Stomach smooth muscle (tissue), 2 donors: ENCODE measurements at regions not wholly inside any gene's neighbourhood (a gene's known extent, or its start where the extent isn't known, plus 50 kb on each side); places are given as distances from the start of the nearest gene placed in this dataset.
"Not testable (repeated sequence)": the region's sequence is repeated elsewhere in the genome, so short reads cannot be mapped to it uniquely, and the experiment has no call there.

Experiments used
- H3K27ac ChIP-seq: one replicate; pipeline ENCODE4 v1.7.0; 2013; ENCODE audit warnings: mild to moderate bottlenecking, low read length, inconsistent platforms
- H3K27me3 ChIP-seq, 2 donors: one replicate each; pipeline ENCODE4 v1.7.0; 2013; ENCODE audit warnings: low read length in 2 of 2; ENCODE audit not compliant: insufficient read depth in 2 of 2, control insufficient read depth in 1 of 2
- H3K36me3 ChIP-seq, 2 donors: one replicate each; pipeline ENCODE4 v1.7.0; 2013; ENCODE audit warnings: low read length in 2 of 2; ENCODE audit not compliant: control insufficient read depth in 2 of 2, insufficient read depth in 2 of 2
- H3K4me1 ChIP-seq: one replicate; pipeline ENCODE4 v1.7.0; 2013; ENCODE audit warnings: low read length; ENCODE audit not compliant: control insufficient read depth, insufficient read depth
- H3K4me3 ChIP-seq, 2 donors: one replicate each; pipeline ENCODE4 v1.7.0; 2013; ENCODE audit warnings: low read length in 2 of 2
- H3K9ac ChIP-seq, 2 donors: one replicate each; pipeline ENCODE4 v1.7.0; 2013; ENCODE audit warnings: low read length in 2 of 2, mild to moderate bottlenecking in 1 of 2
- H3K9me3 ChIP-seq, 2 donors: one replicate each; pipeline ENCODE4 v1.7.0; 2013; ENCODE audit warnings: low read length in 2 of 2; ENCODE audit not compliant: control insufficient read depth in 2 of 2
- donor health status: healthy.
- donor health status: Pancreatic carcinoma.

DNA sequence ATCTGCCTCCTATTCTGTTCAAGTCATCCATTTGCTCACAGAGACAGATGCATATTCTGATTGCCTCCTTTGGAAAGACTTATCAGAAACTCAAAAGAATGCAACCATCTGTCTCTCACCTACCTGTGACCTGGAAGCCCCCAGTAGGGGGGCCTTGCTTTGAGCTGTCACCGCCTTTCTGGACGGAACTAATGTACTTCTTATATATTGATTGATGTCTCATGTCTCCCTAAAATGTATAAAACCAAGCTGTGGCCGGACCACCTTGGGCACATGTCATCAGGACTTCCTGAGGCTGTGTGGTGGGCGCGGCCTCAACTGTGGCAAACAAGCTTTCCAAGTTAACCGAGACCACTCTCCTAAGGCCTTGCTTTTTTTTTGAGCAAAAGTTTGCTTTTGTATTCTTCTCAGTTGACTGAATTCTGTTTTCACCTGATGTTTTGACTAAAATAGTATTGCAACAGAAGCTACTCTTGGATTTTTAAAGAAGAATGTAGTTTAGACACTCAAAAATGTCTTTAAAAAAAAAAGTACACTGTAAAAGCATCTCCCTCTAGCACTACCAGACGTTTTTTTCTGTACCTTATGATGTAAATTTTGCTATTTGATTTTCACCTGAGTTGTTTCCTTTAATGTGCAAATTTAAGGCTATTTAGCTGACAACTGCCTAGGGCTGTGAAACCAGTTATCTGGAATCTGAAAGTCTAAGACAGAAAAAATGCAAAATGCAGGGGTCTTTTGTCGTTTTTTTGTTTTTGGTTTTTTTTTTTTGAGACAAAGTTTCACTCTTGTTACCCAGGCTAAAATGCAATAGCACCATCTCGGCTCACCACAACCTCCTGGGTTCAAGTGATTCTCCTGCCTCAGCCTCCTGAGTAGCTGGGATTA is 298.8 kb upstream of the SGCG start:
- H3K9me3 ChIP-seq, H3K9ac ChIP-seq, H3K36me3 ChIP-seq, H3K27me3 ChIP-seq, H3K4me1 ChIP-seq, H3K27ac ChIP-seq, H3K4me3 ChIP-seq: not testable (repeated sequence)

DNA sequence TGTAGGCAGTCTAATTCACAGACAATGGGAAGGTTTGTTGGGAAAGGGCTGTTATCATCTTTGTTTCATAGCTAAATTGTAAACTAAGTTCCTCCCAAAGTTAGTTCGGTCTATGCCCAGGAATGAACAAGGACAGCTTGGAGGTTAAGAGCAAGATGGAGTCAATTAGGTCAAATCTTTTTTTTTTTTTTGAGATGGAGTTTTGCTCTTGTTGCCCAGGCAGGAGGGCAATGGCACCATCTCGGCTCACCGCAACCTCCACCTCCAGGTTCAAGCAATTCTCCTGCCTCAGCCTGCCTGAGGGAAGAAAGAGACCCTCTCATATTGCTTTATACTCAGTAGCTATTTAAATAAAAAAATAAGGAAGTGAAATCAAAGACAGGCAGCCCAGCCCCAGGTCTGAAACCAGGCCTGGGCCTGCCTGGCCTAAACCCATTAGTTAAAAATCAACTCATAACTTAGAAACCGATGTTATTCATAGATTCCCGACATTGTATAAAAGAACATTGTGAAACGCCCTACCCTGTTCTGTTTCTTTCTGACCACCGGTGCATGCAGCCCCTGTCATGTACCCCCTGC is 297.4 kb upstream of the SGCG start:
- no peak overlapping the region for H3K4me3 ChIP-seq
- H3K27me3 ChIP-seq = no peaks in the 10 kb centered on the region
- H3K27ac ChIP-seq = no peak overlapping the region
- H3K9ac ChIP-seq = no peak overlapping the region
- H3K9me3 ChIP-seq = no peaks in the 10 kb centered on the region
- H3K4me1 ChIP-seq = no peaks in the 10 kb centered on the region
- no peaks in the 10 kb centered on the region for H3K36me3 ChIP-seq

DNA sequence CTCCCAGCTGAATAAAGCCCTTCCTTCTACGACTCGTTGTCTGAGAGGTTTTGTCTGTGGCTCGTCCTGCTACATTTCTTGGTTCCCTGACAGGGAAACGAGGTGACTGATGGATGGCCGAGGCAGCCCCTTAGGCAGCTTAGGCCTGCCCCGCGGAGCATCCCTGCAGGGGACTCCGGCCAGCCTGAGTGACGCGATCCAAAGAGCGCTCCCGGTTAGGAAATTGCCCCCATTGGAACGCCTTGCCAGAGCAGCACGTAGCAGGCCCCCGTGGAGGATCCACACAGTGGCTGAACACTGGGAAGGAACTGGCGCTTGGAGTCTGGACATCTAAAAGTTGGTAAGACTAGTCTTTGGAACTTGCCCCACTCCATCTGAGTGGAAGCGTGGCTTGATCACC is 296.8 kb upstream of the SGCG start:
- no peak overlapping the region for H3K4me3 ChIP-seq
- no peaks in the 10 kb centered on the region for H3K9me3 ChIP-seq
- no peak overlapping the region for H3K27ac ChIP-seq
- no peaks in the 10 kb centered on the region for H3K27me3 ChIP-seq
- no peak overlapping the region for H3K9ac ChIP-seq
- H3K4me1 ChIP-seq = no peaks in the 10 kb centered on the region
- no peaks in the 10 kb centered on the region for H3K36me3 ChIP-seq

DNA sequence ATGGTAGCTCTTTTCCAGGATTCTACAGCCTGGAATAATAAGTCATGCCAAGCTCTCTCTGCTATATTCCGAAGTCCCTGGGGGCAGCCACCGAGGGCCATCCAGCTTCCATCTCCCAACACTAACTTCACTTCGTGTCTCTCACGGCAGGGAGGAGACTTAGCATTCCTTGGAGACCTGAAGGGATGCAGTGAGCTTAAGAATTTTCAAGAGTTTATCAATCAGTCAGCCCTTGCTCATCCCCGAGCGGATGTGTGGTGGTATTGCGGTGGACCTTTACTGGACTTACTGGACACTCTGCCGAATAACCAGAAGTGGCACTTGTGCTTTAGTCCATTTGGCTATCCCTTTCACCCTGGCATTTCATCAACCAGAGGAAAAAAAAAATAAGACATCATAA is 294.7 kb upstream of the SGCG start:
- H3K27me3 ChIP-seq, H3K4me1 ChIP-seq, H3K36me3 ChIP-seq, H3K9me3 ChIP-seq, H3K4me3 ChIP-seq, H3K27ac ChIP-seq, H3K9ac ChIP-seq: not testable (repeated sequence)

DNA sequence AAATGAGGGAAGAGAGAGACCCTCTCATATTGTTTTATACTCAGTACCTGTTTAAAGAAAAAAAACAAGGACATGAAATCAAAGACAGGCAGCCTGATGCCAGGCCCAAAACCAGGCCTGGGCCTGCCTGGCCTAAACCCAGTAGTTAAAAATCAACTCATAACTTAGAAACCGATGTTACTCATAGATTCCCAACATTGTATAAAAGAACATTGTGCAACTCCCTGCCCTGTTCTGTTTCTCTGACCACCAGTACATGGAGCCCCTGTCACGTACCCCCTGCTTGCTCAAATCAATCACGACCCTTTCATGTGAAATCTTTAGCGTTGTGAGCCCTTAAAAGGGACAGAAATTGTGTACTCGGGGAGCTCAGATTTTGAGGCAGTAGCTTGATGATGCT is 291.4 kb upstream of the SGCG start:
- H3K9me3 ChIP-seq, H3K36me3 ChIP-seq, H3K4me3 ChIP-seq, H3K27ac ChIP-seq, H3K27me3 ChIP-seq, H3K4me1 ChIP-seq, H3K9ac ChIP-seq: not testable (repeated sequence)

DNA sequence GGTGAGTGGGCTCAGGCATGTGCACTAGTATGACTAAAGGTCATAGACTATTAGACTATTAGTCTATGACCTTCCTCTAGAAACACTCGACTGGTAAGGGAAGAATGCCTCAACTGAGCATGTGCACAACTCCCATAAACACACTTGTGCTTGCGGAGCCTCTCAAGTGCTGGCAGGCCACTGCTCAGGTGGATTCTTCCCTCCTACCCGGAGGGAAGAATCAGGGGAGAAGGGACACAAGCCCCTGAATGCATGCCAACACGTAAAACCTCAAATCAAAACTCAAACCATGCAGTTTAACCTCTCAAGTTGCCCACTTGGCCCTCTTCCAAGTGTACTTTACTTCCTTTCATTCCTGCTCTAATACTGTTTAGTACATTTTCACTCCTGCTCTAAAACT is 287.6 kb upstream of the SGCG start:
- Histone ChIP-seq H3K9ac (no peak overlapping the region), H3K4me1 (no peaks in the 10 kb centered on the region), H3K27ac (no peak overlapping the region), H3K27me3 (no peaks in the 10 kb centered on the region), H3K36me3 (no peaks in the 10 kb centered on the region), H3K9me3 (no peaks in the 10 kb centered on the region), H3K4me3 (no peak overlapping the region)

DNA sequence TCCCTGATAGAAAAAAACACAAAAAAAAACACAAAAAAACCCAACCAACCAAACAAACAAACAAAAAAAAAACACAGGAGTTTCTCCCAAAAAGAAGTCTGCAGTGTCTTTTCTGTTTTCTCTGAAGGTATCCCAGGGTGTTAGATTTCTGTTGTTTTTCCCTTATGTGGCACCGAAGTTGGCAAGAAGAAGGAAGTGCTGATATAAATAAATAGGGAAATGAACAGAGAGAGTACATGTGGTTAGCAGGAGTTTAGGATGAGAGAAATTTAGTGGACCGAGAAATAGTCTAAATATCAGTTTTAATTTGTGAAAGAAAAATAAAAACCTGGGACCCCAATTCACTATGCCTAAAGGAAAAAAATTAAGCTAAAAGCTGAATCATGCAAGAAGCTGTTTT is 287.0 kb upstream of the SGCG start:
- H3K27ac ChIP-seq = no peak overlapping the region
- H3K9ac ChIP-seq = no peak overlapping the region
- no peak overlapping the region for H3K4me3 ChIP-seq
- no peaks in the 10 kb centered on the region for H3K9me3 ChIP-seq
- no peaks in the 10 kb centered on the region for H3K27me3 ChIP-seq
- H3K4me1 ChIP-seq = no peaks in the 10 kb centered on the region
- no peaks in the 10 kb centered on the region for H3K36me3 ChIP-seq

DNA sequence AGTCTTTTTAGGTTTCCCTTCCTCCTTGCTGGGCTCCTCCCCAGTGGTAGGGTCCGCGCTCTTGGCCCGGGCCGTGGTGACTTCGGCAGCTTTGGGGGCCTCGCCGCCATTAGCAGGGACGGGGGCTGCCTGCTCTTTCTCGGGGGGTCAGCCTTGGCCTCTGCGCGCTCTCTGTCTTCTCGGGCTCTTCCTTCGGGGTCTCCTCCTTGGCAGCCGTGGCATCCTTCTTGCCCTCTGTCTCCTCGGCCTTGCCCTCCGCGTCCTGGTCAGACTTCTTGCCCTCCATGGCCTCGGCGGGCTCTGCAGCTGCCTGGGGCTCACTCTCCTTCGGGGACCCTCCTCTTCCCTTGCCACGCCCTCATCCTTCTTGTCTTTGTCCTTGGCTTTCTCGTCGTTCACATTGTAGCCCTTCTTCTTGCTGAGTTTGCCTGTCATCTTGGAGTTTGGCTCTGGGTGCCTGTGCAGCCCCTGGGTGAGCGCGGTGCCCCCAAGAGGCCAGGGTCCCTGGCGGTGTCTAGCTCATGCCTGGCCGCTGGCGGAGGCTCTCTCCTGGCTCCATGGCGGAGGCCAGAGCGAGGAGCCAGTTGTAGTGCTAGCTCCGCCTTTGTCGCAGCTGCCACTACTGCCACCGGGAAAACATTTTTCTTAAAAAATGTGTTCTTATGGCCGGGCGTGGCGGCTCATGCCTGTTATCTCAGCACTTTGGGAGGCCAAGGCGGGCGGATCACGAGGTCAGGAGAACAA is 283.0 kb upstream of the SGCG start:
- H3K4me1 ChIP-seq = no peaks in the 10 kb centered on the region
- H3K9ac ChIP-seq = no peak overlapping the region
- H3K27ac ChIP-seq = no peak overlapping the region
- no peaks in the 10 kb centered on the region for H3K9me3 ChIP-seq
- H3K27me3 ChIP-seq = no peaks in the 10 kb centered on the region
- H3K36me3 ChIP-seq = no peaks in the 10 kb centered on the region
- H3K4me3 ChIP-seq = no peak overlapping the region

DNA sequence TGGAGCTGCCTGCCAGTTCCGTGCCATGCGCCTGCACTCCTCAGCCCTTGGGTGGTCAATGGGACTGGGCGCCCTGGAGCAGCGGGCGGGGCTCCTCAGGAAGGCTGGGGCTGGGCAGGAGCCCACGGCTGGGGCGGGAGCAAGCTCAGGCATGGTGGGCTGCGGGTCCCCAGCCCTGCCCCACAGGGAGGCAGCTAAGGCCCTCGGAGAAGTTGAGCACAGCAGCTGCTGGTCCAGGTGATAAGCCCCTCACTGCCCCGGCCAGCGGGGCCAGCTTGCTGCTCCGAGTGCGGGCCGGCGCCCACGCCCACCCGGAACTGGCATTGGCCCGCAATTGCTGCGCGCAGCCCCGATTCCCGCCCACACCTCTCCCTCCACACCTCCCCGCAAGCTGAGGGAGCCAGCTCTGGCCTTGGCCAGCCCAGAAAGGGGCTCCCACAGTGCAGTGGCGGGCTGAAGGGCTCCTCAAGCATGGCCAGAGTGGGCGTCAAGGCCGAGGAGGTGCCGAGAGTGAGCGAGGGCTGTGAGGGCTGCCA is 280.3 kb upstream of the SGCG start:
- not testable (repeated sequence) for H3K9ac ChIP-seq, H3K27ac ChIP-seq, H3K4me3 ChIP-seq, H3K36me3 ChIP-seq, H3K4me1 ChIP-seq, H3K27me3 ChIP-seq, H3K9me3 ChIP-seq

DNA sequence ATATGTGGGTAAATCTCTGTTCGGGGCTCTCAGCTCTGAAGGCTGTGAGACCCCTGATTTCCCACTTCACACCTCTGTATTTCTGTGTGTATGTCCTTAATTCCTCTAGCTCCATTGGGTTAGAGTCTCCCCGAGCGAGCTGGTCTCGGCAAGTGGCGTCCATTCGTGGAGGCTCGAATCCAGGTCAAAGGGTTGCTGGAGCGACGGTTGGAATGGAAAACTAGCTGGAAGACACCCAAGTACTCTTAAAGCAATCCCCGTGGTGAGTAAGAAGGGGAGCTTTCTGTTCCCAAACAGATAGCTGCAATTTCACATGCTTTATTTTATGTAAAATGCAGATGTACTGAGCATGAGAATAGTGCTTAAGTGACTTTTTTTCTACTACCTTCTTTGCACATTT is 277.5 kb upstream of the SGCG start:
- Histone ChIP-seq H3K4me1 (no peaks in the 10 kb centered on the region), H3K9ac (no peak overlapping the region), H3K36me3 (no peaks in the 10 kb centered on the region), H3K4me3 (no peak overlapping the region), H3K9me3 (no peaks in the 10 kb centered on the region), H3K27ac (no peak overlapping the region), H3K27me3 (no peaks in the 10 kb centered on the region)

DNA sequence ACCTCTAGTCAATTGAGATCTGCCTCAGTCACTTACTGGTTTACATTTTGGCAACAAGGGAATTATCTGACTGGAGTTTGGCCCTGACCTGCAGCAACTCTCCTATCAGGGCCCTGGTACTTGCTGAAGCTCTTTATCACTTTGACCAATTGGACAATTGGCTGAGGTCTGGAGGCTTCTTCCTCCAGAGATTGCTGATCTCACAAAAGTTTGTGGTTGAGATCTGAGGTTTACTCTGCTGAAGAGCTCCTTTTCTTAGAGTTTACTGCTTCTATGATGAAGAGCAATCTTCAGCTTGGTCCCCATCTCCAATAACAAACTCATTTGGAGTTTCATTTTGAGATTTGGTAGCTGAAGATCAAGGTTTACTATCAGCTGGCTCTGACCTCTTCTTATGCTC is 276.9 kb upstream of the SGCG start:
- no peak overlapping the region for H3K9ac ChIP-seq
- no peak overlapping the region for H3K27ac ChIP-seq
- no peaks in the 10 kb centered on the region for H3K9me3 ChIP-seq
- H3K36me3 ChIP-seq = no peaks in the 10 kb centered on the region
- H3K4me1 ChIP-seq = no peaks in the 10 kb centered on the region
- H3K4me3 ChIP-seq = no peak overlapping the region
- H3K27me3 ChIP-seq = no peaks in the 10 kb centered on the region
